ENCODE measurements at regions not wholly inside any gene's neighbourhood (a gene's known extent, or its start where the extent isn't known, plus 50 kb on each side); places are given as distances from the start of the nearest gene placed in this dataset.

DNA sequence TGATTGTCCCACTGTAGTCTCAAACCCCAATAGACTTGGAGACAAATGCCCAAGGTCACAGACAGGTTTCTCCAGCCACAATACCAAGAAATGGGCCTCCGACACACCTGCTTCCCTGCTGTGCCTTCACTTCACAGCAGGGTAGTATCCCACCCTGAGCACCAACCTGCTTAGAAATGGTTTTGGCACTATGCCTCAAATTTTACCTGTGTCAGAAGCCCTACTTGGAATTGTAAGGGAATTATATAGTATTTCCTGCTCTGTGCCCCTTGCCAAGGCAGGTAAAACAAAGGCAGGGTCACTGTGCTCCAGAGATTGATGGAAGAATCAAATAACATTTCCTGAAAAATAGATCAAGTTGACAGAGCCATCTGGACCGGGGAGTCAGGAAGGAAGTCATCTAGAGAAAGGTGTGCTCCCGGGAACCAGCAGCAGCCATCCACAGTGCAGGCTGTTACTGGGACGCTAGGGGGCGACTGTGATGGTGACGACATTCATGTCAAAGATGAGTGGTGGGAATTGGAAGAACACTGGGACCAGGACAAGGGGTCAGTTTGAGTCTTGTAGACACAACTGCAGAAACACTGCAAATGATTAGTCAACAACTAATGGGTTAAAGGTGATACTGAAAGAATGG, 117.8 kb upstream of the AKR1E2 start:
- intact Hi-C loops (cut with micrococcal nuclease) = no loop called here
- H3K27ac Mint-ChIP-seq = no peak overlapping the region
- H3K27ac ChIP-seq (ENCODE audit: low read length) = no peak overlapping the region
- H3K4me1 ChIP-seq (ENCODE audit: control insufficient read depth, insufficient read depth, low read length) = no peaks in the 10 kb centered on the region
- no peaks in the 10 kb centered on the region for H3K9me3 Mint-ChIP-seq
- DNase-seq = no peak
- TF ChIP-seq, protein P1, sequence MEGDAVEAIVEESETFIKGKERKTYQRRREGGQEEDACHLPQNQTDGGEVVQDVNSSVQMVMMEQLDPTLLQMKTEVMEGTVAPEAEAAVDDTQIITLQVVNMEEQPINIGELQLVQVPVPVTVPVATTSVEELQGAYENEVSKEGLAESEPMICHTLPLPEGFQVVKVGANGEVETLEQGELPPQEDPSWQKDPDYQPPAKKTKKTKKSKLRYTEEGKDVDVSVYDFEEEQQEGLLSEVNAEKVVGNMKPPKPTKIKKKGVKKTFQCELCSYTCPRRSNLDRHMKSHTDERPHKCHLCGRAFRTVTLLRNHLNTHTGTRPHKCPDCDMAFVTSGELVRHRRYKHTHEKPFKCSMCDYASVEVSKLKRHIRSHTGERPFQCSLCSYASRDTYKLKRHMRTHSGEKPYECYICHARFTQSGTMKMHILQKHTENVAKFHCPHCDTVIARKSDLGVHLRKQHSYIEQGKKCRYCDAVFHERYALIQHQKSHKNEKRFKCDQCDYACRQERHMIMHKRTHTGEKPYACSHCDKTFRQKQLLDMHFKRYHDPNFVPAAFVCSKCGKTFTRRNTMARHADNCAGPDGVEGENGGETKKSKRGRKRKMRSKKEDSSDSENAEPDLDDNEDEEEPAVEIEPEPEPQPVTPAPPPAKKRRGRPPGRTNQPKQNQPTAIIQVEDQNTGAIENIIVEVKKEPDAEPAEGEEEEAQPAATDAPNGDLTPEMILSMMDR (IDR thresholded peaks at IDR 0.05) = no peak
- no peaks in the 10 kb centered on the region for H3K27me3 ChIP-seq (ENCODE audit: control insufficient read depth, insufficient read depth, low read length)
- H3K36me3 Mint-ChIP-seq = no peaks in the 10 kb centered on the region
- H3K36me3 ChIP-seq (ENCODE audit: control insufficient read depth, insufficient read depth, low read length) = no peaks in the 10 kb centered on the region
- ATAC-seq = no peak
- H3K4me3 Mint-ChIP-seq = no peak overlapping the region
- 52% methylated on average over 6 of the region's 6 CpGs for WGBS (ENCODE audit: insufficient coverage)
- peaks cover 7 to 8% of the 10 kb centered on the region in 2 donors for H3K4me1 Mint-ChIP-seq
- no peaks in the 10 kb centered on the region for H3K9me3 ChIP-seq (ENCODE audit: control insufficient read depth, insufficient read depth, low read length)
- peaks cover 11 to 35% of the 10 kb centered on the region in 2 donors for H3K27me3 Mint-ChIP-seq (ENCODE audit: low read depth in 2 of 2)
- H3K4me3 ChIP-seq (ENCODE audit: low read length) = no peak overlapping the region

DNA sequence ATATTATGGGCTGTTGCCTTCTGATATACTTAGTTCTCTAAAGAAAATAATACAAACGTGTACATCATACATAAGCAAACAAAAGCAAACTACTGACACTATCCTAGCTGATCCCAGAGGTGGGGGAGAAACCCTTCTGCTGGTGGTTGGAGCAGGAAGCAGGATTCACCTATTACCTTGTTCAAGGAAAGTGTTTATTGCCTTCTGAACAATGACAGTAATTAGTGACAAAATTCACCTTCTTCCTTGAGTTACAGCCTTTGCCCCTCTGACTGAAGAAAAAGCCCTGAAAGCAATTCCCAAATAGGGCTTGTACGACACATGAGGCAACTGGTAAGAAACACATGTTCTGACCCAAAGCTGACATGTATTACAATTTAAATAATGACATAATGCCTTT, 118.8 kb upstream of the AKR1E2 start:
- H3K36me3 ChIP-seq (ENCODE audit: control insufficient read depth, insufficient read depth, low read length) = no peaks in the 10 kb centered on the region
- H3K27me3 ChIP-seq (ENCODE audit: control insufficient read depth, insufficient read depth, low read length) = no peaks in the 10 kb centered on the region
- Mint-ChIP-seq H3K27me3 (ENCODE audit: low read depth in 2 of 2) (peaks cover 11 to 36% of the 10 kb centered on the region in 2 donors), H3K4me3 (no peak overlapping the region), H3K27ac (no peak overlapping the region), H3K4me1 (peaks cover 7 to 8% of the 10 kb centered on the region in 2 donors), H3K9me3 (no peaks in the 10 kb centered on the region), H3K36me3 (no peaks in the 10 kb centered on the region)
- no peak overlapping the region for H3K4me3 ChIP-seq (ENCODE audit: low read length)
- WGBS (ENCODE audit: insufficient coverage) = 57% methylated on average over 1 of the region's 2 CpGs
- H3K4me1 ChIP-seq (ENCODE audit: control insufficient read depth, insufficient read depth, low read length) = no peaks in the 10 kb centered on the region
- TF ChIP-seq, protein P1 (IDR thresholded peaks at IDR 0.05) = no peak
- ATAC-seq (no peak), DNase-seq (no peak)
- intact Hi-C loops (cut with micrococcal nuclease) = no loop called here
- no peaks in the 10 kb centered on the region for H3K9me3 ChIP-seq (ENCODE audit: control insufficient read depth, insufficient read depth, low read length)
- no peak overlapping the region for H3K27ac ChIP-seq (ENCODE audit: low read length)

DNA sequence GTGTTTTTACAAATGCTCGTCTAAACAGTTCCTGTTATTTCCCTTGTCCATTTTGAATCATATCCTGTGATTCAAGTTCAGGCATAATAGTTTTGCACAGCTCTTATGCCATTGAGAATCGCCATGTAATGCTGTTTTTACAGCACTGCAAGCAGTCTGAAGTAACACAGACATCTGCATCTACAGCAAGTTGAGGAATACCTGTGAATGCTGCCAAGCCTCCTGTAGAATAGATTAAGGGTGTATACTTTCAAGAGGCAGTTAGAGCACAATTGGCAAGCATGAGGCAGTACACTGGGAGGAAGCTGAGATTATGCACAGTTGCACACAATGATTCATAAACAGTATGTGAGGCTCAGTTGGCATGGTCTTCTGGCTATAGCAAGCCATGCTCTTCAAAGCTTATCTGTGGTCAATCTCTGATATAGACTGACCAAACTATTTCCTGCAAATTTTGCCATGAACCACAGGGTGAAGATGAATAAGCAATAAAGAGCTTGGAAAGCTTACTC, 121.9 kb upstream of the AKR1E2 start:
- Mint-ChIP-seq H3K27ac (no peak overlapping the region), H3K36me3 (no peaks in the 10 kb centered on the region), H3K9me3 (no peaks in the 10 kb centered on the region), H3K4me3 (no peak overlapping the region), H3K4me1 (peaks cover 7 to 8% of the 10 kb centered on the region in 2 donors), H3K27me3 (ENCODE audit: low read depth in 2 of 2) (peaks cover 11 to 56% of the 10 kb centered on the region in 2 donors)
- Histone ChIP-seq H3K27me3 (ENCODE audit: control insufficient read depth, insufficient read depth, low read length) (no peaks in the 10 kb centered on the region), H3K9me3 (ENCODE audit: control insufficient read depth, insufficient read depth, low read length) (no peaks in the 10 kb centered on the region), H3K27ac (ENCODE audit: low read length) (no peak overlapping the region), H3K36me3 (ENCODE audit: control insufficient read depth, insufficient read depth, low read length) (no peaks in the 10 kb centered on the region), H3K4me1 (ENCODE audit: control insufficient read depth, insufficient read depth, low read length) (no peaks in the 10 kb centered on the region), H3K4me3 (ENCODE audit: low read length) (no peak overlapping the region)
- 35% methylated on average over 2 of the region's 2 CpGs for WGBS (ENCODE audit: insufficient coverage)
- TF ChIP-seq, protein P1 (IDR thresholded peaks at IDR 0.05) = no peak
- DNase-seq = no peak
- intact Hi-C loops (cut with micrococcal nuclease) = no loop called here
- no peak for ATAC-seq

DNA sequence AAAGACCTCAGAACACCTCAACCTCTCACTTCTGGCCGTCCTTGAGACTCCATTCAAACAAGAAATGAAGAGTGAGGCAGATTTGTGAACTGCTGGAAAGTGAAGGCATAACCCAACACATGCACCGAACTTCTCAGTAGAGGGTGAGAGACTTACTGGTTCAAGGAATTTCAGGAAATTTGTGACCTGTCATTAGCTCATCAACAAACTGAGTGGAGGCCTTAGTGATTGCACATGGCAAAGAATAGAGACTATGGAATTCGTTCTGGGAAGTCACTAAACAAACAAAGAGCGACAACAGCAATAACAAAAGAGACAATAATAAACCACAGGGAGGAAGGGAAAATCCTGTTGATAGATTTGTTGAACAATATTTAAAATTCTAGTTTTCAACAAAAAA, 125.0 kb upstream of the AKR1E2 start:
- no peak overlapping the region for H3K27ac ChIP-seq (ENCODE audit: low read length)
- no peak for DNase-seq
- Mint-ChIP-seq H3K27me3 (ENCODE audit: low read depth in 2 of 2) (peaks cover 8 to 42% of the 10 kb centered on the region in 2 donors), H3K27ac (no peak overlapping the region), H3K4me1 (peaks cover 7 to 8% of the 10 kb centered on the region in 2 donors), H3K9me3 (no peaks in the 10 kb centered on the region), H3K4me3 (no peak overlapping the region), H3K36me3 (no peaks in the 10 kb centered on the region)
- no peak overlapping the region for H3K4me3 ChIP-seq (ENCODE audit: low read length)
- intact Hi-C loops (cut with micrococcal nuclease) = no loop called here
- H3K36me3 ChIP-seq (ENCODE audit: control insufficient read depth, insufficient read depth, low read length) = no peaks in the 10 kb centered on the region
- TF ChIP-seq, protein P1 (IDR thresholded peaks at IDR 0.05) = no peak
- 97% methylated on average over 2 of the region's 4 CpGs for WGBS (ENCODE audit: insufficient coverage)
- H3K9me3 ChIP-seq (ENCODE audit: control insufficient read depth, insufficient read depth, low read length) = no peaks in the 10 kb centered on the region
- no peaks in the 10 kb centered on the region for H3K4me1 ChIP-seq (ENCODE audit: control insufficient read depth, insufficient read depth, low read length)
- H3K27me3 ChIP-seq (ENCODE audit: control insufficient read depth, insufficient read depth, low read length) = no peaks in the 10 kb centered on the region
- ATAC-seq = no peak

All from natural killer cell (primary cell).